Left colon (tissue), 2 donors: ENCODE measurements at regions not wholly inside any gene's neighbourhood (a gene's known extent, or its start where the extent isn't known, plus 50 kb on each side); places are given as distances from the start of the nearest gene placed in this dataset.

Experiments used
- ATAC-seq: fragments of 200-7000 bp; cut with Tn5 transposase; one replicate; pipeline ENCODE4 v1.9.1; 2020; ENCODE audit warnings: mild to moderate bottlenecking, moderate library complexity
- DNase-seq, 2 donors: peaks; one replicate each; pipeline ENCODE4 v3.0.0-alpha.2; 2020
- intact Hi-C, 2 donors: fragments of 100-400 bp; cut with DNase I in 1 of 2; cut with micrococcal nuclease in 1 of 2; formaldehyde crosslinking; loops; one replicate each; pipeline versions ENCODE4 v1.11.2 to v1.14.0; 2022; cut with DNase I, micrococcal nuclease
- donor health status: DM: no; HTN: no; CAD: no.
- donor health status: DM: yes; HTN: yes; CAD: no.

GRCh38 chr5:116661419-116661818 lies 86.8 kb upstream of the SEMA6A start:
- DNase-seq (no peak), ATAC-seq (no peak)
- intact Hi-C loops, result no loop called here

DNA sequence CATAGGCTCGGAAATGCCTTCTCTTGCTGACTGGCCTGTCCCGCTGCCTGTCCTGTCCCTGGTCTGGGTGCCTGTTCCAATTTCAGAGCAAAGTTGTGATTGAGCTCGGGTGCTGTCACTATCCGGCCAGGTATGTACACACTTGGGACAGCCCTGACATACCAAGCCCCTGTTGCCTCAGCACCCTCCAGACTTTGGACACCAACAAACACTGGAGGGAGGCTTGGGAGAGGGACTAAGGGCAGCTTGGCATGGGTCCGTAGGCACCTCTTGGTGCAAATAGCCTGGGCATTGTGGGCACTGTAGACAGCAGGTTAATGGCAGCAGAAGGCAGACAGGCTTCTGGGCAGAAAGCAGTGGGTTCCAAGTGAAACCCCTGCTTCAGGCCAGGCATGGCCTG lies 86.3 kb upstream of the SEMA6A start:
- DNase-seq (no peak), ATAC-seq (no peak)
- intact Hi-C loops, result no loop called here

DNA sequence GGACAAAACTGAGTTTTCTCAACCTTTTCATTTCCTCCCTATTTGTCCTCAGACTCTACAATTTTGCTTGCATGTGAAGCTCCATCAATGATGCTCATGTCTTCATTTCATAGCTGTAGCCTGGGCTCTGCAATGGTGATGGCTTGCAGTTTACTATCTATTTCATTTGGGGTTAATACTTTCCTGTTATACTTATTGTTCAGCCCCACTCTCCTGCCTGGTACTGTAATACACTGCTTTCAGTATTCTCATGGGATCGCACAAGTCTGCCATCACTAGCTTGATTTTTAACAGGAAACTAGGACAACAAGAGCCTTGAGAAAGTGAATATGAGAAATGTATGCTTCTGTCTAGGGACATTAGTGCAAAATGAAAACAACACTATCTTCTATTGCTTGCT lies 84.2 kb upstream of the SEMA6A start:
- DNase-seq, result no peak
- no peak for ATAC-seq
- intact Hi-C loops, result no loop called here

GRCh38 chr5:116658141-116658540 lies 83.5 kb upstream of the SEMA6A start:
- ATAC-seq (no peak), DNase-seq (no peak)
- intact Hi-C loops, result no loop called here

DNA sequence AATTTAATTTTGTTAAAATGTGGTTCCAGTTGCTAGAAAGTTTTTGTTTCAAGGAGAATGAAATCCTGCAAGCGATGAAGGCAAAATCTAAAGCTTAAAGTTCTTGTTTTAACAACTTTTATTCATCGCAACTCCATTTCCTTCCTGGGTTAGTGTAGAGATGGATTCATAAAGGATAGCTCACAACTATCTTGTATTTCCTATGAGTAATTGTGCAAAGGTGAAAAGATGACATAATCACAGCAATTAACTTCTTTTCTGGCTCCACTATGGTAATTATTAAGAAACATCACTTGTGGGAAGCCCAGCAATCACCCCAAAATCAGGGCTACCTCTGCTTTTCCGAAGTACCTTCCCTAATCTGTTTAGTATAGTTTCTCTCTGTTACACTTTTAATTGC lies 80.8 kb upstream of the SEMA6A start:
- ATAC-seq (no peak), DNase-seq (no peak)
- intact Hi-C loops, result no loop called here

- intact Hi-C loops, result no loop called here
- no peak for ATAC-seq
- no peak for DNase-seq
Observed at GRCh38 chr5:116654925-116655324, 80.3 kb upstream of the SEMA6A start.

- ATAC-seq (no peak), DNase-seq (no peak)
- intact Hi-C loops, result no loop called here
Observed at GRCh38 chr5:116652903-116653302, 78.3 kb upstream of the SEMA6A start.

DNA sequence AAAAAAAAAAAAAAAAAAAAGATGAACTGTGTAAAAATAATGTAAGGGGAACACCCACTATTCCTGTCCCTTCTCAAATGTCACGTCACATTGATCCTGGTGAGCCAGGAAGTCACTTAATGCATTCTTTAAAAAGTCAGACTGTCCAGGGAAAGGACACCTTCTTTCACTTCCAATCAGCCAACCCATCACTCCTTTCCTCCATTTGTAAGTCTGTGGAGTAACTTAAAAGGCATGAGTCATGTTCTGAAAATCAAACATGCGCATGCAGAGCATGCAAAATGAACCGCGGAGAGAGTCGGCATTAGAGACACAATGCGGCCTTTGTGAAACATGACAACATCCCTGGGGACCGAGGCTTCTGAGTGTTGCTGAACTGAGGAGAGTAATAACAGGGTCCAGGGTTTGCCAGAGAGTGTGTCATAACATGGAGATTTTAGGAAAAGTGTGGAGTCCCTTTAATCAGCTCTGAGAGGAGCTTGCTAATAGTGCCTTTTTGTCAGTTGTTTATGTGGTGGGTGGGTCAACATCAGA lies 77.6 kb upstream of the SEMA6A start:
- DNase-seq (no peak), ATAC-seq (no peak)
- intact Hi-C loops, result no loop called here

DNA sequence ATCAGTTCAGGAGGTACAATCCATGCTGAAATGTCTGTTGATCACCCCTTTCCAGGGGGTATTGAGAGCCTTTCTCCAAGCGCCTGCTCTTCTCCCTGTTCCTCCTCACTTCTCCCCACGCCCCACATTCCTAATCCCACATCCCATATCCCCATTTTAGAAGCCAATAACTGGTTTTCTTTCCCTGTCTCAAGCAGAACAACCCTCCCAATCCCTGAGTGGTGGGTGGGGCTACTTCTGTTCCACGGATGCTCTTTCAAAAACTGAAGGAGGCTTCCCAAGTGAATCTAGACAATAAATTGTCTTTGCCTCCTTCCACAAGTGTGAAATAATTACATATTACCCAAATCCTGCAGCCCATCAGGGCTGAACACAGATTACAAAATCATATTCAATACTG lies 77.0 kb upstream of the SEMA6A start:
- no peak for ATAC-seq
- intact Hi-C loops, result no loop called here
- DNase-seq, result no peak

GRCh38 chr5:116650964-116651363 lies 76.3 kb upstream of the SEMA6A start:
- intact Hi-C loops, result no loop called here
- ATAC-seq (no peak), DNase-seq (no peak)

DNA sequence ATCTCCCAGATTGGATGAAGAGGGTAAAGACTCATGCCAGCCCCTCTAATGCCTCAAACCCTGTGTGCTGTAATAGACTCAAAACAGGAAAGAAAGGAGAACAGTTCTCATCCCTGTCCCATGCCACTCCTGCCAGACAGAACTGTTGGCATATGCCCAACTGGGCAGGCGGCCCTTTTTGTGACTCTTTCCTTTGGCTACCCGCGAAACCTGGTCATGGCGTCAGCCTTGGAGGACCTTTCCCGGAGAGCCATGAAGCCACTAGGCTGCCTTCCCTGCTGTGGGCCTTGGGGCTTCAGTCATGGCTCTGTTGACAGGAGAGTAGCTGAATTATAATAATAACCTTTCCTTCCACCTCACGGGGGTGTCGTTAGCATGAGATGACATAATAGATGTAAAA lies 75.9 kb upstream of the SEMA6A start:
- intact Hi-C loops, result no loop called here
- DNase-seq (no peak), ATAC-seq (no peak)

DNA sequence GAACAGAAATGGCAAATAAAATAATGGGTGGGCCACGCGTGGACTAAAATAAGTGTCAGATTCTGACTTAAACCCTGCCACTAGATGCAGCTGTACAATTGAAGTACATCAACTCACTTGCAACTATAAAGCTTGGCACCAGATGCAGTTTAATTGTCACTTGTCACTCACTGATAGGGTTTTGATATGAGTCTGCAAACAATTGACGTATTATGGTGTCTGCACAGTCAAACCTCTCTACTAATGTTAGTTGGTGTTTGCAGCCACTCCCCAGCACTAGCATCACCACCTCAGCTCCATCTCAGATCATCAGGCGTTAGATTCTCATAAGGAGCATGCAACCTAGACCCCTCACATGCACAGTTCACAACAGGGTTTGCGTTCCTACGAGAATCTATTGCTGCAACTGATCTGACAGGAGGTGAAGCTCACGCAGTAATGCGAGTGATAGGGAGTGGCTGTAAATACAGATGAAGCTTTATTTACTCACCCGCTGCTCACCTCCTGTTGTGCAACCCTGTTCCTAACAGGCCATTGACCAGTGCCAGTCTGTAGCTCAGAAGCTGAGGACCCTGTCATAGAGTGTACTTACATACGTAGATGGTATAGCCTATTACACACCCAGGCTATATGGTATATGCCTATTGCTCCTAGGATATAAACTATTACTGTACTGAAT lies 72.1 kb upstream of the SEMA6A start:
- no peak for ATAC-seq
- intact Hi-C loops, result no loop called here
- DNase-seq, result no peak

- ATAC-seq, result no peak
- no peak for DNase-seq
- intact Hi-C loops, result no loop called here
Observed at GRCh38 chr5:116645627-116646026, 71.0 kb upstream of the SEMA6A start.

DNA sequence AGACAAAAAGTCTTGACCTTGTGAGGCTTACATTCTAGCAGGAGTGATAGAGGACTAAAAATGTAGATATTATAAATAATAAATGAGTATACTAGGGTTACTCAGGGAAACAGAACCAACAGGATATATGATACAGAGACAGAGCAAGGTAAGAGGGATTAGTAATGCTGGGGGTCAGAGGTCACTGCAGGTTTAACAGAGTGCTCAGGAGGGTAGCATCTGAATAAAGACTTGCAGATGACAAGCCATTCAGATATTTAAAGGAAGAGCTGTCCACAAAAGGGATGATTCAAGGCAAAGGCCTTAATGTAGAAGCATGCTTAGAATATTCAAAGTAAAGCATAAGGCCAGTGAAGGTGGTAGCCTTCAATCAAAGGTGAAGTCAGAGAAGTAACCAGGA lies 65.6 kb upstream of the SEMA6A start:
- DNase-seq (no peak), ATAC-seq (no peak)
- intact Hi-C loops, result no loop called here

GRCh38 chr5:116637149-116637740 lies 62.6 kb upstream of the SEMA6A start:
- ATAC-seq (no peak), DNase-seq (no peak)
- intact Hi-C loops, result no loop called here

- intact Hi-C loops, result no loop called here
- ATAC-seq, result no peak
- DNase-seq, result no peak
Observed at GRCh38 chr5:116632890-116633289, 58.3 kb upstream of the SEMA6A start.

DNA sequence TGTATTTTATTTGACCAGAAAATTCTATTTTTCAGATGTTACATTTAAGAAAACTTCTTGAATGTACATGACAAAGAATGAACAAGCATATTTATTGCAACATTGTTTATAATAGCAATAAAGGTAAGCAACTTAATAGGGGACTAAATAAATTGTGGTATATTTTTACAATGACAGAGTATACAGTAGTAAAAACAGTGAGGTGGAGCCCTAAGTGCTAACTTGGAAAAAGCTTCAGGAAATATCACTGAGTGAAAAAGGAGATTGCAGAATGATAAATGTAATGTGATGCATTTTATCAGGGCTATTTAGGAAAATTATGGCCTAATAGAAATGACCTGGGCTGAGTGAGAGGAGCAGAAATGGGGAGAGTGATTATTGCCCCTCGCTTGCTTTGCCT lies 56.5 kb upstream of the SEMA6A start:
- DNase-seq (no peak), ATAC-seq (no peak)
- intact Hi-C loops, result no loop called here

DNA sequence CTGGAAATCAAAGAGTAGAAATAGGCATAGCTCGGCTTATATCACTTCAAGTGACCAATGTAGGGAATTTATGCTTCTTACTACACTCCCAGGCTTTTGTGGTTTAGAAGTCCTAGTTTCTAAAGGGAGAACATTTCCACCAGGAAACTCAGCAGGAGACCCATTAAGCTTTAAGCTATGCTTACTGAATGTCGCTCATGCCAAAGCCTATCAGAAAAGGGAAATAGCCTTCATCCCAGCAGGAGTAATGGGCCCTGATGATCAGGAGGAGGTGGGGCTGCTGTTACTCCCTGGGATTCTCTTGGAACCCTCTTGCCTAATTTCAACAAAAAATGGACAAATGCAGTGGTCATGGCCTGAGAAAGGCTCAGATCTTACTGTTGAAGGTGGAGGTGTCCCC lies 54.5 kb upstream of the SEMA6A start:
- no peak for ATAC-seq
- intact Hi-C loops, result no loop called here
- no peak for DNase-seq

- ATAC-seq, result no peak
- intact Hi-C loops, result no loop called here
- DNase-seq, result no peak
Observed at GRCh38 chr5:116626945-116627679, 52.5 kb upstream of the SEMA6A start.

- intact Hi-C loops, result no loop called here
- ATAC-seq, result no peak
- peak; percentile 32 to 53 for DNase-seq
Observed at GRCh38 chr5:116626272-116626723, 51.7 kb upstream of the SEMA6A start.
